DOHH2 (cell line): ENCODE measurements at regions not wholly inside any gene's neighbourhood (a gene's known extent, or its start where the extent isn't known, plus 50 kb on each side); places are given as distances from the start of the nearest gene placed in this dataset.

Experiments used
- EZH2phosphoT487 ChIP-seq: fragments of 200-600 bp; sonication (generic); IDR thresholded peaks from 2 replicates; pipeline ENCODE4 v1.6.1; 2017; ENCODE audit warnings: borderline replicate concordance, mild to moderate bottlenecking, antibody characterized with exemption, low read length, moderate library complexity, mixed read lengths
- TF ChIP-seq, protein P1 (sequence below): fragments of 200-600 bp; sonication (generic); IDR thresholded peaks from one replicate; pipeline ENCODE4 v1.5.1; 2014; ENCODE audit warnings: antibody characterized with exemption, mild to moderate bottlenecking, low read depth, low read length; ENCODE audit not compliant: poor library complexity, severe bottlenecking

DNA sequence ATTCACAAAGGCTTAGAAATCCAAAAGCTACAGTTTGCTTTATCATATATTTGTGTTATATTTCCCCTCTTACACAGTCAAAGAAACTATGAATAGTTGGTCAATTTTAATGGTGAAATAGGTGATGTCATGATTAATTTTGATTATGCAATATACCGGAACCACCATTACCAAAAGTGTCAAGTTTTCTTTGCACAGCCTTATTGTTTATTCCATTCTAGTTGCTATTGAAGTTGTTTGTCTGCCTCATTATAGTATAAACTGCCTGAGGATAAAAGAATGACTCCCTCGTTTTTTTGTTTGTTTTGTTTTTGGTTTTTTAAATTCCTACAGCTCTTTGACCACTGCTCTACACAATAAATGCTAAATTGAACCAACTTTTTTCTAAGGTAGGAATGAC lies 690.6 kb upstream of the ZP4 start:
- TF ChIP-seq, protein P1, sequence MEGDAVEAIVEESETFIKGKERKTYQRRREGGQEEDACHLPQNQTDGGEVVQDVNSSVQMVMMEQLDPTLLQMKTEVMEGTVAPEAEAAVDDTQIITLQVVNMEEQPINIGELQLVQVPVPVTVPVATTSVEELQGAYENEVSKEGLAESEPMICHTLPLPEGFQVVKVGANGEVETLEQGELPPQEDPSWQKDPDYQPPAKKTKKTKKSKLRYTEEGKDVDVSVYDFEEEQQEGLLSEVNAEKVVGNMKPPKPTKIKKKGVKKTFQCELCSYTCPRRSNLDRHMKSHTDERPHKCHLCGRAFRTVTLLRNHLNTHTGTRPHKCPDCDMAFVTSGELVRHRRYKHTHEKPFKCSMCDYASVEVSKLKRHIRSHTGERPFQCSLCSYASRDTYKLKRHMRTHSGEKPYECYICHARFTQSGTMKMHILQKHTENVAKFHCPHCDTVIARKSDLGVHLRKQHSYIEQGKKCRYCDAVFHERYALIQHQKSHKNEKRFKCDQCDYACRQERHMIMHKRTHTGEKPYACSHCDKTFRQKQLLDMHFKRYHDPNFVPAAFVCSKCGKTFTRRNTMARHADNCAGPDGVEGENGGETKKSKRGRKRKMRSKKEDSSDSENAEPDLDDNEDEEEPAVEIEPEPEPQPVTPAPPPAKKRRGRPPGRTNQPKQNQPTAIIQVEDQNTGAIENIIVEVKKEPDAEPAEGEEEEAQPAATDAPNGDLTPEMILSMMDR, result no peak
- TF ChIP-seq EZH2phosphoT487, result no peak
